GM23338 (cell line): ENCODE measurements at regions not wholly inside any gene's neighbourhood (a gene's known extent, or its start where the extent isn't known, plus 50 kb on each side); places are given as distances from the start of the nearest gene placed in this dataset.

Source experiments
- CREB1 ChIP-seq: fragments of 250-450 bp; sonication (Bioruptor Pico); IDR thresholded peaks from 2 replicates; pipeline ENCODE4 v1.5.0; 2020; ENCODE audit warnings: low read depth, mild to moderate bottlenecking, moderate library complexity
- CTCF ChIP-seq, 2 experiments: fragments of 200-600 bp in 1 of 2; sonication (generic) in 1 of 2; conservative IDR thresholded peaks; 2 replicates each; pipeline versions ENCODE4 v1.5.1 to v1.6.1; 2016 to 2017; ENCODE audit warnings: antibody characterized with exemption in 2 of 2, low read depth in 2 of 2, mild to moderate bottlenecking in 2 of 2, moderate library complexity in 1 of 2
- EZH2 ChIP-seq: fragments of 200-600 bp; sonication (generic); IDR thresholded peaks from one replicate; pipeline ENCODE4 v1.8.0; 2017; ENCODE audit warnings: antibody characterized with exemption, mild to moderate bottlenecking, low read depth; ENCODE audit not compliant: unreplicated experiment
- EZH2phosphoT487 ChIP-seq: fragments of 200-600 bp; sonication (generic); IDR thresholded peaks from one replicate; pipeline ENCODE4 v1.8.1; 2018; ENCODE audit warnings: antibody characterized with exemption; ENCODE audit not compliant: unreplicated experiment
- POLR2AphosphoS5 ChIP-seq: IDR thresholded peaks from 2 replicates; pipeline ENCODE4 v1.6.1; 2016; ENCODE audit warnings: antibody characterized with exemption, low read depth

- TF ChIP-seq CTCF (conservative IDR thresholded peaks at IDR 0.05; ENCODE audit: low read depth in 2 of 2) (no peak), POLR2AphosphoS5 (no peak), EZH2 (no peak), CREB1 (CRISPR knock-in tag) (no peak), EZH2phosphoT487 (no peak)
Observed at GRCh38 chr5:8788246-8788645, 757.6 kb downstream of the SEMA5A start.
